ENCODE measurements at regions not wholly inside any gene's neighbourhood (a gene's known extent, or its start where the extent isn't known, plus 50 kb on each side); places are given as distances from the start of the nearest gene placed in this dataset.

DNA sequence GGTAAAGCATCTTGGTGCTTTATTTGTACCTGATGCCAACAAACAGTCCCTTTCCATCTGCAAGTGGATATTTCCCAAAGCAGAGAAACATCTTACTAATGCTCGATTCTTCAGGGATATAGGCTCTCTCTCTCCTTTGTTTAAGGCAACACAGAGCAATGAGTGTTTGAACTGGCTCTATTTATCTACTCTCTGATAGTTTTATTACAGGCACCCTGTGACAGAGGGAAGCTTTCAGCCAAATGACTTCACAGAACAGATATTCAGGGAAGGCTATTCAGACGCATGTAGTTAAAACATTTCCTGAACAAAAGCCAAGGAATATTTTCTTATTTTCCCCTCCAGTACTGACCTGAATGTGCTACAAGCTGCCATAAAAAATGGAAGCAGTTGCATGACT, 141.8 kb downstream of the YIPF5 start:
- Histone ChIP-seq H3K27me3 (no peaks in the 10 kb centered on the region), H3K4me3 (no peak overlapping the region), H3K36me3 (no peaks in the 10 kb centered on the region), H3K9me3 (no peaks in the 10 kb centered on the region), H3K27ac (no peak overlapping the region), H3K4me1 (peaks cover 0 to 21% of the 10 kb centered on the region in 2 donors)
- intact Hi-C loops (cut with DNase I; ENCODE audit: low total_unique reads): no loop called here
- DNase-seq: no peak
- in situ Hi-C loops (cut with MboI; ENCODE audit: low sequenced_read_pairs in 4 of 4): no loop called here
- no peak for TF ChIP-seq POLR2A (IDR thresholded peaks at IDR 0.05)
- TF ChIP-seq, protein P1, sequence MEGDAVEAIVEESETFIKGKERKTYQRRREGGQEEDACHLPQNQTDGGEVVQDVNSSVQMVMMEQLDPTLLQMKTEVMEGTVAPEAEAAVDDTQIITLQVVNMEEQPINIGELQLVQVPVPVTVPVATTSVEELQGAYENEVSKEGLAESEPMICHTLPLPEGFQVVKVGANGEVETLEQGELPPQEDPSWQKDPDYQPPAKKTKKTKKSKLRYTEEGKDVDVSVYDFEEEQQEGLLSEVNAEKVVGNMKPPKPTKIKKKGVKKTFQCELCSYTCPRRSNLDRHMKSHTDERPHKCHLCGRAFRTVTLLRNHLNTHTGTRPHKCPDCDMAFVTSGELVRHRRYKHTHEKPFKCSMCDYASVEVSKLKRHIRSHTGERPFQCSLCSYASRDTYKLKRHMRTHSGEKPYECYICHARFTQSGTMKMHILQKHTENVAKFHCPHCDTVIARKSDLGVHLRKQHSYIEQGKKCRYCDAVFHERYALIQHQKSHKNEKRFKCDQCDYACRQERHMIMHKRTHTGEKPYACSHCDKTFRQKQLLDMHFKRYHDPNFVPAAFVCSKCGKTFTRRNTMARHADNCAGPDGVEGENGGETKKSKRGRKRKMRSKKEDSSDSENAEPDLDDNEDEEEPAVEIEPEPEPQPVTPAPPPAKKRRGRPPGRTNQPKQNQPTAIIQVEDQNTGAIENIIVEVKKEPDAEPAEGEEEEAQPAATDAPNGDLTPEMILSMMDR (IDR thresholded peaks at IDR 0.05 in 4 of 5, conservative IDR thresholded peaks at IDR 0.05 in 1 of 5): no peak
- peak in 1 of 2 donors; percentile 26 for ATAC-seq

DNA sequence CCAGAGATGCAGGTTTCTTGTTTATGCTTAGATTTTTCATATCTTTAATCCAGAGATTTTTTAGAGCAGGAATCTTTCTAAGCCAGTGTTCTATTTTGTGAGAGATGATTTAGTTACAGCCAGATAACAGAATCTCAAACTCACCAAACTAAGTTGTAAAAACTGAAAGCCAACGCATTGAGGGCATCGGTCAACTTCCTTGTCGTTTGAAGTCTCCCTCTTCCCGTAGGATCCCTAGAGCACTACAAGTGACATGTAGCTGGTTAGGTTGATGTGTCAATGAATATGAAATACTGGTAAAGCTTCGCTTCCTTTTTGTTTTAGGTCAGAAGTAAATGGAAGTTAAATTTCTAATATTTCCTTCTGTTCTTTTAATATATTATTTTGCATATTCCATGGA, 139.6 kb downstream of the YIPF5 start:
- H3K4me3 ChIP-seq: no peak overlapping the region
- intact Hi-C loops (cut with DNase I; ENCODE audit: low total_unique reads): no loop called here
- DNase-seq (no peak), ATAC-seq (no peak)
- H3K36me3 ChIP-seq: no peaks in the 10 kb centered on the region
- TF ChIP-seq, protein P1 (IDR thresholded peaks at IDR 0.05 in 4 of 5, conservative IDR thresholded peaks at IDR 0.05 in 1 of 5): no peak
- TF ChIP-seq POLR2A (IDR thresholded peaks at IDR 0.05): no peak
- H3K4me1 ChIP-seq: peaks cover 0 to 21% of the 10 kb centered on the region in 2 donors
- no peaks in the 10 kb centered on the region for H3K27me3 ChIP-seq
- in situ Hi-C loops (cut with MboI; ENCODE audit: low sequenced_read_pairs in 4 of 4): no loop called here
- H3K27ac ChIP-seq: no peak overlapping the region
- no peaks in the 10 kb centered on the region for H3K9me3 ChIP-seq

DNA sequence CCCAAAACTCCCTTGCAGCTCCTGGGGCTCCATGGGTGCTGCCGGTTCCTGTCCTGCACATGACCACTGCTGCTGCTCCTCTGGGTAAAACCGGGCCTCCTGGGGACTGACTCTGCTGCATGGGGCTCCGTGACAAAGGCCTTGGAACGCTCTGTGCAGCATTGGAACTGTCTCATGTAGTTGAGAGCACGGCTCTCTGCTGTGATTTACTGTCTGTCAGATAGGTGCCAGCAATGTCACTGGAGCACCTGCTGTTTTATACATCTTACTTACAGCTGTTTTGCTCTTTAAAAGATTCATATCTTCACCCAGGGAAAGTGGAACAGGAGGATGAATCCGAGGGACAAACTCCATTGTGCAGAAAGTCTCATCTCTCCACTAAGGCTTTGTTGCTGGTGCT, 138.1 kb downstream of the YIPF5 start:
- TF ChIP-seq, protein P1 (IDR thresholded peaks at IDR 0.05 in 4 of 5, conservative IDR thresholded peaks at IDR 0.05 in 1 of 5): no peak
- TF ChIP-seq POLR2A (IDR thresholded peaks at IDR 0.05): no peak
- Histone ChIP-seq H3K4me1 (peaks cover 0 to 21% of the 10 kb centered on the region in 2 donors), H3K27ac (no peak overlapping the region), H3K36me3 (no peaks in the 10 kb centered on the region), H3K9me3 (no peaks in the 10 kb centered on the region), H3K27me3 (no peaks in the 10 kb centered on the region), H3K4me3 (no peak overlapping the region)
- in situ Hi-C loops (cut with MboI; ENCODE audit: low sequenced_read_pairs in 4 of 4) (no loop called here), intact Hi-C loops (cut with DNase I; ENCODE audit: low total_unique reads) (no loop called here)
- ATAC-seq (peak; percentile 87 to 95), DNase-seq (peak; percentile 45 to 48)

DNA sequence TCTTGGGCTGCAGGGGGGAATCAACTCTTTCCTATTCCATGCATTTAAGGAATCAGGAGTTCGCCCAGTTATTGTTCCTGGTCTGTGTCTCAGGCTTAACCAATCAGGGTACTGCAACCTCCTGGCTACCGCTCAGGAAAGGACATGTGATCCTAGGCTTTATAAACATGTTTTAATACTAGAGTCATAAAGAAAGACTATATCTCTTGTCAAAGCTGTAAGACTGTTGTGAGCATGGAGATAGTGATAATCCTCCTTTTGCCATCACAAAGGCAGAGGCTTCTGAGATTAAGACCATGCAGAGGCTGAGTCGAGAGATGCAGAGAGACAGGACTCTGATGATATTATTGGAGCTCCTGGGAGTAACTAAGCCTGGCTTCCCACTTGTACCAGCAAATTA, 137.0 kb downstream of the YIPF5 start:
- H3K4me1 ChIP-seq: peaks cover 0 to 17% of the 10 kb centered on the region in 2 donors
- no peaks in the 10 kb centered on the region for H3K27me3 ChIP-seq
- intact Hi-C loops (cut with DNase I; ENCODE audit: low total_unique reads) (no loop called here), in situ Hi-C loops (cut with MboI; ENCODE audit: low sequenced_read_pairs in 4 of 4) (no loop called here)
- no peak for TF ChIP-seq POLR2A (IDR thresholded peaks at IDR 0.05)
- TF ChIP-seq, protein P1 (IDR thresholded peaks at IDR 0.05 in 4 of 5, conservative IDR thresholded peaks at IDR 0.05 in 1 of 5): no peak
- no peaks in the 10 kb centered on the region for H3K36me3 ChIP-seq
- no peak overlapping the region for H3K27ac ChIP-seq
- H3K4me3 ChIP-seq: no peak overlapping the region
- H3K9me3 ChIP-seq: no peaks in the 10 kb centered on the region
- DNase-seq: no peak
- ATAC-seq: no peak

DNA sequence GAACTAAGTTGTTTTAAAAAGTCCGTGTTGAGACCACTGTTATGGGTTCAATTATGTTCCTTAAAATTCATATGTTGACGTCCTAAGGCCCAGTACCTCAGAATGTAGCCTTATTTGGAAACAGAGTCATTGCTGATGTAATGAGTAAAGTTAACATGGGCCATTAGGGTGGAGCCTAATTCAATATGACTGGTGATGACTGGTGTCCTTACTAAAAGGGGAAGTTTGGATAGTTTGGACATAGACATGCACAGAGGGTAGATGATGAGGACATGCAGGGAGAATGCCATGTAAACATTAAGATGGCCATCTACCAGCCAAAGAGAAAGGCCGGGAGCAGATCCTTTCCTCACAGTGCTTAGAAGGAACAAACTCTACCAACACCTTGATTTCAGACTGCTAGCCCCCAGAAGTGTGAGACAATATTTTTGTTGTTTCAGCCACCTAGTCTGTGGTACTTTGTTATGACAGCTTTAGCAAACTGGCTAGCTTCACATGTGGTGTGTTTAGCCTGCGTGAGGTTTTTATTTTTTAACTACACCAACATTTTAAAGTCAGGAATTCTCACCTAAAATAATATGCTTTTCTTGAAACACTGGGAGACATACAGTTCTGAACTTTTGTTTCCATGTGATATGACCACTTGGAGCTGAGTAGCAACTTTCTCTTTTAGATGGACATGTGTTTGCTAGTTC, 135.3 kb downstream of the YIPF5 start:
- ATAC-seq (no peak), DNase-seq (no peak)
- intact Hi-C loops (cut with DNase I; ENCODE audit: low total_unique reads) (no loop called here), in situ Hi-C loops (cut with MboI; ENCODE audit: low sequenced_read_pairs in 4 of 4) (no loop called here)
- no peaks in the 10 kb centered on the region for H3K9me3 ChIP-seq
- H3K36me3 ChIP-seq: no peaks in the 10 kb centered on the region
- H3K4me1 ChIP-seq: peaks cover 0 to 15% of the 10 kb centered on the region in 2 donors
- no peak for TF ChIP-seq POLR2A (IDR thresholded peaks at IDR 0.05)
- TF ChIP-seq, protein P1 (IDR thresholded peaks at IDR 0.05 in 4 of 5, conservative IDR thresholded peaks at IDR 0.05 in 1 of 5): no peak
- no peak overlapping the region for H3K27ac ChIP-seq
- no peak overlapping the region for H3K4me3 ChIP-seq
- no peaks in the 10 kb centered on the region for H3K27me3 ChIP-seq
